H1 (cell line): ENCODE measurements at regions not wholly inside any gene's neighbourhood (a gene's known extent, or its start where the extent isn't known, plus 50 kb on each side); places are given as distances from the start of the nearest gene placed in this dataset.

ENCODE experiments used
- JUN ChIP-seq: IDR thresholded peaks from 2 replicates; pipeline ENCODE4 v1.6.1; 2011; ENCODE audit warnings: low read depth, mild to moderate bottlenecking, improper control_type of control experiment, low read length
- NRF1 ChIP-seq: IDR thresholded peaks from 2 replicates; pipeline ENCODE4 v1.6.1; 2011; ENCODE audit warnings: mild to moderate bottlenecking, low read depth, low read length, improper control_type of control experiment
- TF ChIP-seq, protein P1 (sequence below): fragments of 300-600 bp; sonication (generic); IDR thresholded peaks from 2 replicates; pipeline ENCODE4 v1.7.1; 2012; ENCODE audit warnings: low read length, moderate library complexity, mild to moderate bottlenecking, inconsistent platforms; ENCODE audit not compliant: insufficient replicate concordance

- TF ChIP-seq NRF1 (no peak), JUN (no peak)
- TF ChIP-seq, protein P1, sequence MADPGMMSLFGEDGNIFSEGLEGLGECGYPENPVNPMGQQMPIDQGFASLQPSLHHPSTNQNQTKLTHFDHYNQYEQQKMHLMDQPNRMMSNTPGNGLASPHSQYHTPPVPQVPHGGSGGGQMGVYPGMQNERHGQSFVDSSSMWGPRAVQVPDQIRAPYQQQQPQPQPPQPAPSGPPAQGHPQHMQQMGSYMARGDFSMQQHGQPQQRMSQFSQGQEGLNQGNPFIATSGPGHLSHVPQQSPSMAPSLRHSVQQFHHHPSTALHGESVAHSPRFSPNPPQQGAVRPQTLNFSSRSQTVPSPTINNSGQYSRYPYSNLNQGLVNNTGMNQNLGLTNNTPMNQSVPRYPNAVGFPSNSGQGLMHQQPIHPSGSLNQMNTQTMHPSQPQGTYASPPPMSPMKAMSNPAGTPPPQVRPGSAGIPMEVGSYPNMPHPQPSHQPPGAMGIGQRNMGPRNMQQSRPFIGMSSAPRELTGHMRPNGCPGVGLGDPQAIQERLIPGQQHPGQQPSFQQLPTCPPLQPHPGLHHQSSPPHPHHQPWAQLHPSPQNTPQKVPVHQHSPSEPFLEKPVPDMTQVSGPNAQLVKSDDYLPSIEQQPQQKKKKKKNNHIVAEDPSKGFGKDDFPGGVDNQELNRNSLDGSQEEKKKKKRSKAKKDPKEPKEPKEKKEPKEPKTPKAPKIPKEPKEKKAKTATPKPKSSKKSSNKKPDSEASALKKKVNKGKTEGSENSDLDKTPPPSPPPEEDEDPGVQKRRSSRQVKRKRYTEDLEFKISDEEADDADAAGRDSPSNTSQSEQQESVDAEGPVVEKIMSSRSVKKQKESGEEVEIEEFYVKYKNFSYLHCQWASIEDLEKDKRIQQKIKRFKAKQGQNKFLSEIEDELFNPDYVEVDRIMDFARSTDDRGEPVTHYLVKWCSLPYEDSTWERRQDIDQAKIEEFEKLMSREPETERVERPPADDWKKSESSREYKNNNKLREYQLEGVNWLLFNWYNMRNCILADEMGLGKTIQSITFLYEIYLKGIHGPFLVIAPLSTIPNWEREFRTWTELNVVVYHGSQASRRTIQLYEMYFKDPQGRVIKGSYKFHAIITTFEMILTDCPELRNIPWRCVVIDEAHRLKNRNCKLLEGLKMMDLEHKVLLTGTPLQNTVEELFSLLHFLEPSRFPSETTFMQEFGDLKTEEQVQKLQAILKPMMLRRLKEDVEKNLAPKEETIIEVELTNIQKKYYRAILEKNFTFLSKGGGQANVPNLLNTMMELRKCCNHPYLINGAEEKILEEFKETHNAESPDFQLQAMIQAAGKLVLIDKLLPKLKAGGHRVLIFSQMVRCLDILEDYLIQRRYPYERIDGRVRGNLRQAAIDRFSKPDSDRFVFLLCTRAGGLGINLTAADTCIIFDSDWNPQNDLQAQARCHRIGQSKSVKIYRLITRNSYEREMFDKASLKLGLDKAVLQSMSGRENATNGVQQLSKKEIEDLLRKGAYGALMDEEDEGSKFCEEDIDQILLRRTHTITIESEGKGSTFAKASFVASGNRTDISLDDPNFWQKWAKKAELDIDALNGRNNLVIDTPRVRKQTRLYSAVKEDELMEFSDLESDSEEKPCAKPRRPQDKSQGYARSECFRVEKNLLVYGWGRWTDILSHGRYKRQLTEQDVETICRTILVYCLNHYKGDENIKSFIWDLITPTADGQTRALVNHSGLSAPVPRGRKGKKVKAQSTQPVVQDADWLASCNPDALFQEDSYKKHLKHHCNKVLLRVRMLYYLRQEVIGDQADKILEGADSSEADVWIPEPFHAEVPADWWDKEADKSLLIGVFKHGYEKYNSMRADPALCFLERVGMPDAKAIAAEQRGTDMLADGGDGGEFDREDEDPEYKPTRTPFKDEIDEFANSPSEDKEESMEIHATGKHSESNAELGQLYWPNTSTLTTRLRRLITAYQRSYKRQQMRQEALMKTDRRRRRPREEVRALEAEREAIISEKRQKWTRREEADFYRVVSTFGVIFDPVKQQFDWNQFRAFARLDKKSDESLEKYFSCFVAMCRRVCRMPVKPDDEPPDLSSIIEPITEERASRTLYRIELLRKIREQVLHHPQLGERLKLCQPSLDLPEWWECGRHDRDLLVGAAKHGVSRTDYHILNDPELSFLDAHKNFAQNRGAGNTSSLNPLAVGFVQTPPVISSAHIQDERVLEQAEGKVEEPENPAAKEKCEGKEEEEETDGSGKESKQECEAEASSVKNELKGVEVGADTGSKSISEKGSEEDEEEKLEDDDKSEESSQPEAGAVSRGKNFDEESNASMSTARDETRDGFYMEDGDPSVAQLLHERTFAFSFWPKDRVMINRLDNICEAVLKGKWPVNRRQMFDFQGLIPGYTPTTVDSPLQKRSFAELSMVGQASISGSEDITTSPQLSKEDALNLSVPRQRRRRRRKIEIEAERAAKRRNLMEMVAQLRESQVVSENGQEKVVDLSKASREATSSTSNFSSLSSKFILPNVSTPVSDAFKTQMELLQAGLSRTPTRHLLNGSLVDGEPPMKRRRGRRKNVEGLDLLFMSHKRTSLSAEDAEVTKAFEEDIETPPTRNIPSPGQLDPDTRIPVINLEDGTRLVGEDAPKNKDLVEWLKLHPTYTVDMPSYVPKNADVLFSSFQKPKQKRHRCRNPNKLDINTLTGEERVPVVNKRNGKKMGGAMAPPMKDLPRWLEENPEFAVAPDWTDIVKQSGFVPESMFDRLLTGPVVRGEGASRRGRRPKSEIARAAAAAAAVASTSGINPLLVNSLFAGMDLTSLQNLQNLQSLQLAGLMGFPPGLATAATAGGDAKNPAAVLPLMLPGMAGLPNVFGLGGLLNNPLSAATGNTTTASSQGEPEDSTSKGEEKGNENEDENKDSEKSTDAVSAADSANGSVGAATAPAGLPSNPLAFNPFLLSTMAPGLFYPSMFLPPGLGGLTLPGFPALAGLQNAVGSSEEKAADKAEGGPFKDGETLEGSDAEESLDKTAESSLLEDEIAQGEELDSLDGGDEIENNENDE, result peak; percentile 82
These were observed 129.4 kb downstream of the AKR1D1 start for GRCh38 chr7:138205614-138206150.
